Ascending aorta (tissue), 2 donors: ENCODE measurements at regions not wholly inside any gene's neighbourhood (a gene's known extent, or its start where the extent isn't known, plus 50 kb on each side); places are given as distances from the start of the nearest gene placed in this dataset.

Experiments used
- DNase-seq, 2 donors: peaks; one replicate each; pipeline ENCODE4 v3.0.0-alpha.2; 2019; ENCODE audit warnings: low spot score in 2 of 2
- H3K27ac ChIP-seq, 2 donors: fragments of 200-600 bp; sonication (generic); one replicate each; pipeline ENCODE4 v1.5.1; 2016 to 2017; ENCODE audit warnings: mild to moderate bottlenecking in 1 of 2
- H3K27me3 ChIP-seq: fragments of 200-600 bp; sonication (generic); one replicate; pipeline ENCODE4 v1.5.1; 2017
- H3K36me3 ChIP-seq, 2 donors: fragments of 200-600 bp; sonication (generic); one replicate each; pipeline ENCODE4 v1.5.1; 2016
- H3K4me1 ChIP-seq, 2 donors: fragments of 200-600 bp; sonication (generic); one replicate each; pipeline ENCODE4 v1.5.1; 2016 to 2017; ENCODE audit warnings: mild to moderate bottlenecking in 1 of 2
- H3K4me3 ChIP-seq, 2 donors: fragments of 200-600 bp; sonication (generic); one replicate each; pipeline ENCODE4 v1.5.1; 2016 to 2017; ENCODE audit warnings: mild to moderate bottlenecking in 1 of 2
- H3K9me3 ChIP-seq, 2 donors: fragments of 200-600 bp; sonication (generic); one replicate each; pipeline ENCODE4 v1.5.1; 2016
- CTCF ChIP-seq, 3 experiments: fragments of 200-600 bp in 2 of 3; fragments of 450-650 bp in 1 of 3; sonication (generic) in 2 of 3; IDR thresholded peaks; one replicate each; pipeline ENCODE4 v1.5.1; 2016 to 2019; ENCODE audit warnings: antibody characterized with exemption in 3 of 3, mild to moderate bottlenecking in 1 of 3, moderate library complexity in 1 of 3
- intact Hi-C: fragments of 100-400 bp; cut with DNase I; formaldehyde crosslinking; loops from one replicate; pipeline ENCODE4 v1.15.1; 2023

- intact Hi-C loops: no loop called here
- Histone ChIP-seq H3K9me3 (no peaks in the 10 kb centered on the region), H3K4me1 (no peaks in the 10 kb centered on the region), H3K27ac (no peak overlapping the region), H3K4me3 (no peak overlapping the region), H3K36me3 (no peaks in the 10 kb centered on the region), H3K27me3 (no peaks in the 10 kb centered on the region)
- DNase-seq: no peak
- no peak for TF ChIP-seq CTCF (IDR thresholded peaks at IDR 0.05)
Observed at GRCh38 chr2:7813541-7814292, 868.1 kb upstream of the ID2 start.

- Histone ChIP-seq H3K36me3 (no peaks in the 10 kb centered on the region), H3K4me1 (no peaks in the 10 kb centered on the region), H3K9me3 (no peaks in the 10 kb centered on the region), H3K27ac (no peak overlapping the region), H3K4me3 (no peak overlapping the region), H3K27me3 (no peaks in the 10 kb centered on the region)
- no peak for TF ChIP-seq CTCF (IDR thresholded peaks at IDR 0.05)
- DNase-seq: no peak
- intact Hi-C loops: no loop called here
Observed at GRCh38 chr2:7815726-7816125, 866.1 kb upstream of the ID2 start.

GRCh38 chr2:7816233-7816632, 865.6 kb upstream of the ID2 start:
- Histone ChIP-seq H3K4me1 (no peaks in the 10 kb centered on the region), H3K4me3 (no peak overlapping the region), H3K27ac (no peak overlapping the region), H3K27me3 (no peaks in the 10 kb centered on the region), H3K9me3 (no peaks in the 10 kb centered on the region), H3K36me3 (no peaks in the 10 kb centered on the region)
- no peak for TF ChIP-seq CTCF (IDR thresholded peaks at IDR 0.05)
- DNase-seq: no peak
- intact Hi-C loops: no loop called here

- Histone ChIP-seq H3K27ac (no peak overlapping the region), H3K27me3 (no peaks in the 10 kb centered on the region), H3K36me3 (no peaks in the 10 kb centered on the region), H3K4me1 (no peaks in the 10 kb centered on the region), H3K9me3 (no peaks in the 10 kb centered on the region), H3K4me3 (no peak overlapping the region)
- TF ChIP-seq CTCF (IDR thresholded peaks at IDR 0.05): no peak
- intact Hi-C loops: no loop called here
- DNase-seq: no peak
Observed at GRCh38 chr2:7816944-7817343, 864.9 kb upstream of the ID2 start.

- no peak overlapping the region for H3K4me3 ChIP-seq
- no peaks in the 10 kb centered on the region for H3K4me1 ChIP-seq
- H3K9me3 ChIP-seq: no peaks in the 10 kb centered on the region
- H3K27me3 ChIP-seq: no peaks in the 10 kb centered on the region
- DNase-seq: no peak
- no peak for TF ChIP-seq CTCF (IDR thresholded peaks at IDR 0.05)
- intact Hi-C loops: no loop called here
- no peaks in the 10 kb centered on the region for H3K36me3 ChIP-seq
- H3K27ac ChIP-seq: no peak overlapping the region
Observed at GRCh38 chr2:7819316-7819715, 862.5 kb upstream of the ID2 start.

GRCh38 chr2:7819850-7820249, 862.0 kb upstream of the ID2 start:
- Histone ChIP-seq H3K27ac (no peak overlapping the region), H3K27me3 (no peaks in the 10 kb centered on the region), H3K36me3 (no peaks in the 10 kb centered on the region), H3K4me1 (no peaks in the 10 kb centered on the region), H3K4me3 (no peak overlapping the region), H3K9me3 (no peaks in the 10 kb centered on the region)
- intact Hi-C loops: no loop called here
- no peak for DNase-seq
- no peak for TF ChIP-seq CTCF (IDR thresholded peaks at IDR 0.05)
